Activated naive CD4-positive, alpha-beta T cell treated with anti-CD3 and anti-CD28 coated beads, Interleukin-2, amount 50 U/mL, for 16 hours (primary cell): ENCODE measurements at regions not wholly inside any gene's neighbourhood (a gene's known extent, or its start where the extent isn't known, plus 50 kb on each side); places are given as distances from the start of the nearest gene placed in this dataset.

Experiments
- DNase-seq: peaks from one replicate; pipeline ENCODE4 v3.0.0-alpha.2; 2020

DNA sequence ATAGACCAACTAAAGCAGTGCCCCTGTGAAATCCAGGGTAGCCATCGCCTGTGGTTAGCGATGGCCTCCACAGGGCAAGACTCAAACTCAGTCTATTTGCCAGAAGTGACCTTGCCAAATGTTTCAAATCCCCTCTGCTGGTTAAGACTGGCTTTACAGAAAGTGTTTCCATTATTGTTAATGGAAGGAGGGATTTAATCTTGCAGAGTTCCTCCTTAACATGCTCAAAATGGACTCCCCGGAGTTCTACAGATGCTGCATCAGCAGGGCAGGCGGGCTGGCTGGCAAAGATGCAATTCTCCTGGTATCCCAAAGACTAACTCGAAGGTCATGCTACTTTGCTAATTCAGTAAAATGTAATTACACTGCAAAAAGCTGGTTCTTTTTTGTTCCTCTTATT, 313.0 kb upstream of the SLC7A11 start:
- DNase-seq, result no peak

DNA sequence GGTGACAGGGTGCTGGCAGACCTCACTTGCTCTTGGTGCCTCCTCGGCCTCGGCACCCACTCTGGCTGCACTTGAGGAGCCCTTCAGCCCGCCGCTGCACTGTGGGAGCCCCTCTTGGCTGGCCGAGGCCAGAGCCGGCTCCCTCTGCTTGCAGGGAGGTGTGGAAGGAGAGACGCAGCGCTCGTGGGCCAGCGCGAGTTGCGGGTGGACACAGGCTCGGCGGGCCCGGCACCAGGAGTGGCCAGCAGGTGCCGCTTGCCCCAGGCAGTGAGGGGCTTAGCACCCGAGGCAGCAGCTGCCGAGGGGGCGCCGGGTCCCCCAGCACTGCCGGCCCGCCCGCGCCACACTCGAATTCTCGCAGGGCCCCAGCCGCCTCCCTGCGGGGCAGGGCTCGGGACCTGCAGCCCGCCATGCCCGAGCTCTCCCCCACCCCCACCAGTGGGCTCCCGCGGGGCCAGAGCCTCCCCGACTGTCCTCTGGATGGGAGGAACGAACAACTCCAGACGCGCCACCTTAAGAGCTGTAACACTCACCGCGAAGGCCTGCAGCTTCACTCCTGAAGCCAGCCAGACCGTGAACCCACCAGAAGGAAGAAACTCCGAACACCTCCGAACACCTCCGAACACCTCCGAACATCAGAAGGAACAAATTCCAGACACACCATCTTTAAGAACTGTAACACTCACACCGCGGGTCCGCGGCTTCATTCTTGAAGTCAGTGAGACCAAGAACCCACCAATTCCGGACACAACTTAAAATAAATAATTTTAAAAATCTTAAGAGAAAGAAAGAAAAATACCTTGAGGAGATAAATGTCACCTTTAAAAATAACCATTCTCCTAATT, 311.1 kb upstream of the SLC7A11 start:
- DNase-seq, result no peak

DNA sequence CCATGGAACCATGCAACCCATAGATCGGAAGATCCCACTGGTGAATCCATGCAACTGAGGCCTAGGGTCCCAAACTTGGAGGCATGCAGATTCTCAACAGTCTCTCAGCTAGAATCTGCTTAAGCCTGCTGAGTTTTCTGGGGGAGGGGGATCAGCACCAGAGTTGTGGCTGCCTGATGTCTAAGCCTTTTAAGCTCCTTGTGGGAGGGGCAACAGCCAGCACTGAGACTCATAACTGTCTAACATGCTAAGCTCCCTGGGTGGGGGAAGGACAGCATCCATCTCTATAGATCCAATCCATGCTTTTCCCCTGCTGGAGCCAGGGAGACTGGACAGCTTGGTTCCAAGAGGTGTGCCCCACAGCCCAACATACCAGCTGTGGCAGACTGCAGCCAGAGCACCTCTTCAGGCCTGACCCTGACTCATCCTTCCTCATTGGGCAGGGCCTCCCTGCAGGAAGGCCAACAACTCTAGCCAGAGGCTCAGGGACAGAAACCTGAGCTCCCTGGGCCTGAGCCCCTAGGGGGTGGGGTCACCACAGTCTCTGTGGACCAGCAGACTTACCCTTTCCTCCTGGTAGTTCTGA, 300.1 kb upstream of the SLC7A11 start:
- no peak for DNase-seq

DNA sequence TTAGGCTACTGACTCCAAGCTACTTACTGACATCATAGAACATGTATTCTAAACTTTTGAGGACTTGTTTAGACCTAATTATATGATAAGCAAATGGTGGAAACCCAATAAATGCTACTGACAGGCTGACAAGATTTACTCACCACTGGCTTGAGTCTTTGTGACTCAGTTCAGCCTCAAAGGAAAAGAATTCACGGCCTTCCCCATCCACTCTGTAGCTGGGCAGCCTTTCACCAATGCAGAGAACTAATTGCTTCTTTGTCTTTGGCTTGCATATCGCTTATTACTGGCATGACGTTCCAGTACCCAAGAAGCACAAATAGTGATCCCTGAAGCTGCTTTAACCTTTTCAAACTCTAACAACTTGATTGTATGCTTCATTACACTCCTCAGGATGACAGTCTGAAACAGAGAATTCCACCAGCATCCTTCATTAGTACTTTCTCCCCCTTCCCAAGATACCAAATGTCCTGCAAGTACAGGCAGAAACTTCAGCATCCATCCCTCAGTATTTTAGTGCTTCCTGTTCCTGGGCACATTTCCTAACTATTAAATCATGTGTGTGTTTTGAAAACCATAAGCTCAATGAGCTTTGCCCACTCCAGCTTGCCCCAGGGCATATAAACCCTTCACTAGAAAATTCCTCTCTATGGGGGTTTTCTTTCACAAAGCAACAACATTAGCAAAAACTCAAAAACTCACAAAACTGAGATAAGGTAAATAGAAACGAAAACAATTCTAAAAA, 298.1 kb upstream of the SLC7A11 start:
- DNase-seq, result no peak

DNA sequence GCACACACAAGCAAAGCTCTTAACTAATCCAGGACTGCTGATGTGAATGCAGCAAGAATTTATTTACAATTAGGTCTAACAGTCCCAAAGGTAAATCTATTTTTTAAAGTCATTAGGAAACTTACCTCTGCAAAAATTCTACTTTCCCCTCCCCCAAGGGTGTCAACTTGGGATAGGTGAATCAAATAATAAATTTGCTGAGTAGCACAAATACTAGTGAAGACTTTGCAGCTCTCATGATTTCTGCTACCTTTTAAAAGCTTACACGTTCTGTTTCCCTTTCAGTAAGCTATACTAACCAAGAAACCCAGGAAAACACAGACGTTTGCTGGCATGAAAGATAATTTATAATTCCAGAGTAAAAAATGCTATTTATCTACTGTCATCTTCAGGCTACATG, 296.6 kb upstream of the SLC7A11 start:
- DNase-seq, result no peak

DNA sequence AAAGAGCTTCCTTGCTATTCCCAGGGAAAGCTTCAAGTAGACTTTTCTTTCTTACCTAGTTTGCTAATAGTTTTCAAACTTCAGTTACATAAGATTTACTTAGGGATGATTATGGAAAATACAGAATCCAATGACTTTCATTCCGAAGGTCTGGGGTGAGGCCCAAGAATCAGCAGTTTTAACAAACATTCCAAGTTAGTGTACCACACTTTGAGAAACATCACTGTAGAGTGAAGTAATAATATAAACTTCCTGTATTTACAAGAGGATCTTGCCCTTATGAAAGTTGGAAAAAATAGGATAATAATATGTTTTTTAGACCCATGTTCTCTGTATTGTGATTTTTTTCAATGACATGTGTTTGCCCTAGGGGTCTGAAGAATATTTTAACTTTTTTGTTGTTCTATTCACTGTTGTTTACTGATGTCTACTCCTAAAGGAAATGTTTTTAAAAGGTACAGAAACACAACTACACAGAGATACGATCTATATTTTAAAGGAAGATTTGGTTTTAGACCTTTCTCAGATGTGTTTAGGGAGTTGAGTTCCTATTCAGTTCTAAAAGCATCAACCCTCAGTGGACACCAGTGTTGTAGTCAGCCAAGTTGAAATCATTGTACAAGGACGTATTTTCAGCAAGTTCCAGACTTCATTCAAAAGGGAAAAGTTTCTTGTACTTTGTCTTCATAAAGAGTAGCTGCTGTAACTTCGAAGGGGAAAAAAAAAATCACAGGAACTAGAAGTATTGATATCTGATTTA, 295.8 kb upstream of the SLC7A11 start:
- no peak for DNase-seq

DNA sequence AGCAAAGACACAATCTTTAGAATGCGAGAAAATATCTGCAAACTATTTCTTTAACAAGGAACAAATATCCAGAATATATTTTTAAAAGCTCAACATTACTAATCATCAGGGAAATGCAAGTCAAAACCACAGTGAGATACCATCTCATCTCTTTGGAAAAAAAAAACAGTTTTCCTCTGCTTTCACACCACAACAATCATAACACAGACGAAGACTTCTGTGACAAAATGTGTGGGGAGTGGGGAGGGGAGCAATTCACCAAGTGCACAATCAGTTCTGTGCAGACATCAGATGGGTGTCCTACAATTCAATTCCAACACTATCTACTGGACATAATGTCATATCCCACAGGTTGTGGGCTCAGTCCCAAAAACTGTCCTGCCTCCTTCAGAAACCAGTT, 293.2 kb upstream of the SLC7A11 start:
- no peak for DNase-seq

DNA sequence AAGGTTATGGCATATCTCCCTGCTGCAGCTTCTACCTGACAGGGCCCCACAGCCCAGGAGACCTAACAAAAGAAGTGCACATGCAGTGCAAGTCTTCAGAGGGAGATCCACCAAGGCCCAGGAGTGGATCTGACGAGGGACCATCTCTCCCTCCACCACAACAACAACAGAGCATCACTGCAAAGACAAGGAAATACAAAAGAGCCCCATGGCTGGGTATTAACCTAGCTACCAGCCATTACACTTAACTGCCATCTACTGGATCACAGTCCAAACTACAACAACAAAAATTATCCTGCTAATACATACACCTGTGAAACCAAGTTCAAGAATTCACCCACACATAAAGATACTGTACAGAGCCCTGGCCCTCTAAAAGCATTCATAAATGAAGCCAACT, 280.2 kb upstream of the SLC7A11 start:
- DNase-seq, result no peak

DNA sequence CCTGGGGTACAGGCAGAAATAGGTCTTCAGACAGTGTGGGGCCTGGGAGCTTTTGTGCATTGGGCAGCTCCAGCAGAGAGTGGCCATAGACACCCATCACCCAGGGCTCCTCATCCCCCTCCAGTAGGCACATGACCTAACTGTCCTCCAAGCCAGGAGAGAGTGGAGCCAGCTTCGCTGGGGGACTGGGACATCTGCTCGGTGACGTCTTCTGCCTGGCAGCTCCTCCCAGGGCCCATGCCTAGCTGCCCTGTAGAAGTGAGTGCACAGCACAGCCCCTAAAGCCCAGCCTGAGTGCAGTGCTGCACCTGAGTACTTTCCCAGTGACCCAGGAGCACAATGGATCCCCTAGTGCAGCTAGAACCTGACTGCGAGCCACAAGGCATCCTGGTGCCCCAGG, 279.7 kb upstream of the SLC7A11 start:
- DNase-seq, result no peak

DNA sequence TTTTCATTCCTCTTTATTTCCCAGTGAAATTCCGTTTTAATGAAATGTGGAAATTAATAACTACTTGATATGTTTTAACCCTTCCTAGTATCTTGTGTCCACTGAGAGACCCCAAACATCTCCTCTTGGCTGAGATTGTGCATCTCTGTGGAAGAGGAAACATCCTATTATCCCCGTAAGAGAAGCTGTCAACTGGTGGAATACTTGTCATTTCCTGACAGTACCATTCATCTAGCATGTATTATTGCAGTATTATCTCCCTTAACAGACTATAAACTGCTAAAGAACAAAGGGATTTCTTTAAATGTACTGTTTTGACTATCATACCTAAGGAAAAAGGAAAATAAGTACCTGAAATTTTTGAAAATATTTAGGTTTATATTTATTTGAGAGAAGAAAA, 277.3 kb upstream of the SLC7A11 start:
- DNase-seq, result no peak

DNA sequence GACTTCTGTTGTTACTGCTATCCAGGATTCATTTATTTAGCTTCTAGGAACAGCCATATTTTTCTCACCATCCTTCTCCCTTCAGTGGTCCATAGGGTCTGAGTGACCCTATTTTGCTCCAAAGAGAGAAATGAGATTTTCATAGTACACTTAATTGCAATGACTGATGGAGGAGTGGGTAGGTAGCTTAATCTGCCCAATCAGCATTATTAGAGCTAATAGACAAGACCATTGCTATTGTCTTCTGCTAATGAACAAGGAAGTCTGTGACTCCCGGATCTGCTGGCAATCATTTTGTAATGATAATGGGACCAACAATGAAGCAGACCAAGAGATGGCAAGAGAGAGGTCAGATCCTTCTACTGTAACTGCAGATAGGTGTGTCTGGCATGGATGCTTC, 271.4 kb upstream of the SLC7A11 start:
- no peak for DNase-seq

DNA sequence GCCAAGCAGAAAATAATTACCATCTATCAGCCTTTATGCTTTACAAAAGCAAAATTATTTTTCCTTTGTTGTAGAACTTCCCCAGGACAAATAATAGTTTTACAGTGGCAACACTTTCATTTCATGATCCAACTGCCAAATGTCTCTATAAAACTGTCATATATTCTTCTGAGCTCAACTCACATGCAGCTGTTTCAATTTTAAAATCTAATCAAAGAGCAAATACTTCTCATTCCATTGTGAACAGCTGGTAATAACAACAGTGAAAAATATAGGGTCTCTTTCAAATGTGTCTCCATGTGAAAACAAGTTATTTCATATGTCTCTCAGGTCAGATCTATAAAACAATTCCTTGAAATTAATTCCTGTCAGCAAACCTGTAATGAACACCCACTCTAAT, 270.6 kb upstream of the SLC7A11 start:
- DNase-seq, result no peak

DNA sequence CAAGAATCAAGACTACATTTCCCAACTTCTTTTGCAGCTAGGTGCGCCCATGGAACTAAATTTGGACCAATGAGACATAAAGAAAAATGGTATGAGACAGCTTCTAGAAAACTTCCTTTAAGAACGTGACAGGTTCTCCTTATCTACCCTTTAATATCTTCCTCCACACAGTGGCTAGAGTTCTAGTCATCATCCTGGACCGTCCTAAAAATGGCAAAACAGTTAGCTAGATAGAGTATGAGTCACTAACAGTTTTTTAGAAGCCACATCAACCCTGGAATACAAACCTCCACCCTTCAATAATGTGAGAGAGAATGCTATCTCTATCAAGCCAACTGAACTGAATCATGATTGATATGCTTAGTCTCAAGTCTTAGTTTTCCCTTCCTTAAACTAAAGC, 267.9 kb upstream of the SLC7A11 start:
- no peak for DNase-seq

DNA sequence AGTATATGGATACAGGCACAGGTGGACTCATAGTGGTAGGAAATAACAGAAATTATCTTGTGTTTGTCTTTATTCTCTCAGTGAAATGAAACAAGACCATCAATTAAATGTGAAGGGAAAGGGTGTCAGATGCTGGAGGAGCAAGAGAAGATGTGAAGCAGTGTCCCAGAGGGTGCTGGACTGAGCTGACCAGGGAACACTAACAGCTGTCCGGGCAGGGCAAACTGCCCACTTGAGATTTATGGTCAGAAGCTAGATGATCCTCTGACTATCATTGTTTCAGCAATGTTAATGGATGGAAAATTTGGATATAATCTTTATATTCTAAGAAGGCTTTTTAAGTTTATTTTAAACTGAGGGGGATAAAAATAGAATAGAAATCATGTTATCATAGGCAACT, 267.2 kb upstream of the SLC7A11 start:
- no peak for DNase-seq

DNA sequence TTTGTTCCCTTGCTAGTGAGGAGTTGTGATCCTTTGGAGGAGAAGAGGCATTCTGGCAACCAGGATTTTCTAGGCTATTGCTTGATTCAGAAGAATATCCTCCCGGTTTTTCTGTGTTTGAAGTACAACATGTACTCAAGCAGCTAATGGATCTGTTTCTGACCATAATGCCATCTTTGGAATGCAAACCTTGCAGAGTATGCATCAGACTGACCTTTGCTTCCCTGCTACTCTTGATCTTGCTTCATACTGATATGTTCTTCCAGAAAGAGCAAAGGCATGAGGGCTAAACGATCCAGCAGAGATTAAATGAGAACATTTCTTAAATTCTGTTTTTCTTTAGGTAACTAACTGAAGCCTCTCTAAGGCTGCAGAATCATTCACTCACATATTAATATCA, 265.4 kb upstream of the SLC7A11 start:
- no peak for DNase-seq

DNA sequence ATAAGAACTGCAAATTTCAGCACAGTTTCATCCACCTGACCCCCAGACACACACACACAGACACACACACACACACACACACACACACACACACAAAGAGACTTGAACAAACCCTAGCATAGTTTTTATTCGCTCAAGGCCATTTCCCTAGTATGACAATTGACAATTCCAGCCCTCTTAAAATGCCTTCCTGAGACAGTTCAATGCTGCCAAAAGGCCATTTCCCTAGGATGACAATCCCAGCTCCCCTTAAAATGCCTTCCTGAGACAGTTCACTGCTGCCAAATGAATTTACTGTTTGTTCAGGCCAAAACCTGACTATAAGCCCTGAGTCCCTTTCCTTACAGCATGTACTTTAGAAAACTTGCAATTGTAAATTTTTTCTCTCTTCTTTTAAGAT, 259.5 kb upstream of the SLC7A11 start:
- DNase-seq, result no peak

DNA sequence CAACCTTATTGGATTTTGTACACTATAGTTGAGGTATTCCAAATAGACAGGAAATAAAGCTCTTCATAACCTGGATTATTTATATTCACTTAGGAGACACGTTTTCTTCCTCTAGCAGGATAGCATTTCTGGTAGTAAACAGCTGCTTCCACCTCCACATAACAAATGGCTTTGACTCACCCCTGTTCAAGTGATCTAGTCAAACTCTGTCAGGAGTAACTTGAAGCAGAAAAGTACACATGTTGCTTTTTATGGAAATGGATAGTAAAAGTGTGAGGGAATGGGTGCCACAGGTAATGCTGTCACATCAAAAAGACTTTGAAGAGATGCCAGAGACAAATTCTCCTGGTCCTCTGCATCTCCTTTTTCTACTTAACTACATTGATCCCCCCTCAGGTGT, 258.7 kb upstream of the SLC7A11 start:
- no peak for DNase-seq

DNA sequence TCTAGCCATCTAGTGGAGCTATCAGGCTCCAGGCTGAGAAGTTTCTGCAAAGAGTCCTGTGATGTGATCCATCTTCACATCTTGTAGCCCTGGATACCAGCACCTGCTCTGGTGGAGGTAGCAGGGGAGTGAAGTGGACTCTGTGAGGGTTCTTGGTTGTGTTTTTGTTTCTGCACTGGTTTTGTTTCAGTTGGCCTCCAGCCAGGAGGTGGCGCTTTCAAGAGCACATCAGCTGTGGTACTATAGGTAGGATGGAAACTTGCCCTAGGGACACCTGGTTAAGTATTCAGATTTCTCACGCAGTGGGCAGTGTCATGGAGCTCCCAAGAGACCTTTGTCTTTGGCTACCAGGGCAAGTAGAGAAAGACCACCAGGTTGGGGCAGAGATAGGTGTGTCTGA, 257.5 kb upstream of the SLC7A11 start:
- DNase-seq, result no peak

DNA sequence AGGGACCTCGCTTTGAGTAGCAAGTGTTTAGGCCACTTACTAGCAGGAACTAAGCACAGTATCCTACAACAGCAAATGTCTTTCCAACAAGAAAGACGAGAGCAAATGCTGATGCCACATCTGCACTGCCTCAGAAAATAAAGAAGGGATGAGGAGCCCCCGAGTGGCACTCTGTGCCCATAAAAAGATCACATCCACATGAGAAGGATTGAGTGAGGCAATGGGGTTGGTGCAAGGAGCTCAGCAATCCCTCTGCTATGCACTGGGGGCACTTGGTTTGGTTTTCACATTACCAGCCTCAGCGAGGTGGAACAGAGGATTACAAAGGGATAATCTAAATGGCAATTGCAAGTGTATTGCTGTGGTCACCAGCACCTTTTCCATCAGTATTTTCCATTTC, 252.8 kb upstream of the SLC7A11 start:
- DNase-seq, result no peak

DNA sequence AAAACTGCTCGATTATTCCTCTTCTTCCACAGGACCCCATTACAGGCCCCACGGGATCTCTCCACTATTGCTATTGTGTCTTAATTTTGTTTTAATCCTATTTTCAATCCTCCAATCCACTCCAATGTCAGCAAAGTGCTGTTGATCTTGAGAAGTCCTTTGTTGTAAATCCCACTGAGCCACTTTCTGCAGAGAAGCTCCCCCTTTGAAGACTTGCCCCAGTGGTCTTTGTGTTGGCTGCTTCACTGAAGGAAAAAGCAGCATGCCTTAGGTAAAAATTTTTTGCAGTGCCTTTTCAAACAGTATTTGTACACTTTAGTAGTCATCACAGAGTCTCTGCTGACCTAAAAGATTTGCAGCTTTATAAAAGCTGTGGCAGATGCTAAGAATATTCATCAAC, 252.0 kb upstream of the SLC7A11 start:
- DNase-seq, result no peak

DNA sequence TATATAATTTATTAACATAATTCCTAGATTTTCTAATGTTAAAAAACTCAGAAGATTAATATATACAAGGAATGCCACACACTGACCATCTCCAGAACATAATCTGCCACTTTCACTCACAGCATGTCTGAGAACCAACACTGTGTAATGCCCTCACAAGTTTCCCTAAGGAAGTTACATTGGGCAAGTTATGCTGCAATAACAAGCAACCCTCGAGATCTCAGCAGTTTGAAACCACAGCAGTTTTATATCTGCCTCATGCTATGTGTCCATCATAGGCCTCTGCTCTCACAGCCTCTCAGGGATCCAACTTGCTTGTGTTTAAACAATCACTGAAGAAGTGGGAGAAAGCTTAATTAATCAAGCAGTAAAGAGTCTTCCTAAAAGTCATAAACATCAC, 250.0 kb upstream of the SLC7A11 start:
- DNase-seq, result no peak

DNA sequence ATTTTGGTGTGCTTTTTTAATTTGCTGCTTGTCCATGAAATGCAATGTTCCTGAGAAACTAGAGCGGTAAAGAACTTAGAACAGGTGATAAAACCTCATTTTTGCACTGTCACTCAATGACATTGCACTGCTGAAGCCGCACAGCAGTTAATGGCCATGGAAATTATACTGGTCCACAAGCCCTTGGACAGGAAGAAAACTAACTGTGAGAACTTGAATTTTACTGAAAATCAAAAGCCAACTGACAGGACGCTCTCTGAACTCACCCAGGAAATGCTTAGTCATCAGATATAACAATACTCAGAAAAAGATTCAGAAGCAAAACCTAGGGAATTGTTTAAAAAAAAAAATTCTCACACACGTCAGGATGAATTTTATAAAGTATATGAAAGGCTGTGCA, 246.4 kb upstream of the SLC7A11 start:
- DNase-seq, result no peak

DNA sequence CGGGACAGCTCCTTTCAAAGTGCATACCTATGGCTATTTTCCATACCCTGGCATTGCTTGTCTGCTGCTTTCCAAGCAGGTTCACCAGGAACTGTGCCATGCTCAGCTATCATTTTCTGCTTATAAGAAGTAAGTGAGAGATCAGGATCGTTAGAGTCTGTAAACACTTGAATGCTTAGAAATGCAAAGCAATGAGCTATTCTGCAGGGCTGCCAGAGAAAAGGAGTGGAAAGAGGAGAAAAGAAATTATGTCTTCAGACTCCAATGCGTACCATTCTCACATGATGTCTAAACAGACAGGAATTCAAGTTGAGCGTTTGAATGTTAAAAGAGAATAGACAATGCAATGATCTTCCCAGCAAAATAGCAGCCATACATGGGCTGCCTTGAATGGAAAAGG, 245.5 kb upstream of the SLC7A11 start:
- DNase-seq, result no peak

DNA sequence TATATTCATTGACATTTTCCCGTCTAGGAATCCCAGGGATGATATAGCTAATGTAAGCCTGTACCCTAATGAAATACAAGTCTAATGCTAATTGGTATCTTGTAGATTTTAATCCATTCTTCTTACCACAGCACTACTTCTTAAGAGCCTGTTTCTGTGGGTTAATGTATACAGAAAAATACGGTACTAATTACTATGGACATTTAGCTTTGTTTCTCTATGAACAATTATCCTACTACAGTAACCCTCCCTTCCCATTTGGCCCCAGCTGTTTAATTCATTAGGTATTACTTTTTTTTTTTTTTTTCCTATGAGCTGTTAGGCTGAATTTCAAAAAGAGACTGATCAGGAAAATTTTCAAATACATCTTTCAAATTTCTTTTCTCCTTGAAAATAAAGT, 245.1 kb upstream of the SLC7A11 start:
- DNase-seq, result no peak
